Upper lobe of left lung (tissue), 6 donors: ENCODE measurements at regions not wholly inside any gene's neighbourhood (a gene's known extent, or its start where the extent isn't known, plus 50 kb on each side); places are given as distances from the start of the nearest gene placed in this dataset.

Experiments used
- ATAC-seq, 2 donors: fragments of 200-7000 bp; cut with Tn5 transposase; one replicate each; pipeline ENCODE4 v1.9.1; 2022; ENCODE audit warnings: mild to moderate bottlenecking in 2 of 2, moderate library complexity in 2 of 2; ENCODE audit not compliant: low FRiP score in 2 of 2
- DNase-seq, 2 donors: peaks; one replicate each; pipeline ENCODE4 v3.0.0-alpha.2; 2019 to 2020
- H3K27ac ChIP-seq, 4 donors: fragments of 200-600 bp; sonication (generic); one replicate each; pipeline ENCODE4 v1.5.1; 2016 to 2019
- H3K27me3 ChIP-seq, 4 donors: fragments of 200-600 bp; sonication (generic); one replicate each; pipeline ENCODE4 v1.5.1; 2017 to 2019
- H3K36me3 ChIP-seq, 4 donors: fragments of 200-600 bp; sonication (generic); one replicate each; pipeline ENCODE4 v1.5.1; 2016 to 2019
- H3K4me1 ChIP-seq, 4 donors: fragments of 200-600 bp; sonication (generic); one replicate each; pipeline ENCODE4 v1.5.1; 2018 to 2019
- H3K4me3 ChIP-seq, 4 donors: fragments of 200-600 bp; sonication (generic); one replicate each; pipeline ENCODE4 v1.5.1; 2017 to 2019; ENCODE audit warnings: mild to moderate bottlenecking in 2 of 4, moderate library complexity in 1 of 4
- H3K9me3 ChIP-seq, 4 donors: fragments of 200-600 bp; sonication (generic); one replicate each; pipeline ENCODE4 v1.5.1; 2018 to 2019
- EP300 ChIP-seq, 4 donors: sonication (generic); formaldehyde crosslinking; IDR thresholded peaks; one replicate each; pipeline ENCODE4 v1.5.1; 2017; ENCODE audit warnings: antibody characterized with exemption in 4 of 4, control low read depth in 2 of 4
- POLR2A ChIP-seq, 4 donors: fragments of 450-650 bp; IDR thresholded peaks; one replicate each; pipeline ENCODE4 v1.5.1; 2016 to 2017; ENCODE audit warnings: antibody characterized with exemption in 4 of 4, mild to moderate bottlenecking in 2 of 4
- POLR2AphosphoS5 ChIP-seq, 2 donors: sonication (generic); formaldehyde crosslinking; IDR thresholded peaks; one replicate each; pipeline ENCODE4 v1.5.1; 2017; ENCODE audit warnings: antibody characterized with exemption in 2 of 2
- WGBS, 2 donors: methylation state at CpG; one replicate each; pipeline ENCODE4 v1.1.5; 2017 to 2018; 5-methylcytosine and 5-hydroxymethylcytosine counted together
- TF ChIP-seq, protein P1 (sequence below), 6 experiments: fragments of 450-650 bp in 4 of 6; fragments of 200-600 bp in 2 of 6; sonication (generic) in 2 of 6; IDR thresholded peaks; one replicate each; pipeline ENCODE4 v1.5.1; 2016 to 2019; ENCODE audit warnings: antibody characterized with exemption in 6 of 6
- donor health status: DM: no; HTN: no; CAD: no; lungs with moderate emphysema.
- donor health status: DM: no; HTN: yes; CAD: no; lungs with severe emphysema.

DNA sequence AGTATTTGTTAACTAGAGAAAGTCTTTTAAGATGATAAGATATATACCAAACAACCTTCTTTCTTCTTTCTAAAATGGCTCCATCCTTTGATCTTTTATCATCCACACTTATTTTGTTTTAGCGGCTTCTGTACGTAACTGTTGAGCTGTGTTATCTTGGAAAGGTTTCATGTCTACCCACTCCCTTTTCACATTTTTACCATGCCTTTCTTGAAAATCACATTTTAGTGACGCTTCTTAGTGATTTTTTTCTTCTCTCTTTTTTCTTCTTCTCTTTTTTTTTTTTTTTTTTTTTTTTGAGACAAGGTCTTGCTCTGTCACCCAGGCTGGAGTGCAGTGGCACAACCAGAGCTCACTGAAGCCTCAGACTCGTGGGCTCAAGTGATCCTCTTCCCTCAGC lies 135.1 kb downstream of the CHIC2 start:
- TF ChIP-seq POLR2A (IDR thresholded peaks at IDR 0.05) (no peak), EP300 (IDR thresholded peaks at IDR 0.05) (no peak), POLR2AphosphoS5 (IDR thresholded peaks at IDR 0.05) (no peak)
- TF ChIP-seq, protein P1, sequence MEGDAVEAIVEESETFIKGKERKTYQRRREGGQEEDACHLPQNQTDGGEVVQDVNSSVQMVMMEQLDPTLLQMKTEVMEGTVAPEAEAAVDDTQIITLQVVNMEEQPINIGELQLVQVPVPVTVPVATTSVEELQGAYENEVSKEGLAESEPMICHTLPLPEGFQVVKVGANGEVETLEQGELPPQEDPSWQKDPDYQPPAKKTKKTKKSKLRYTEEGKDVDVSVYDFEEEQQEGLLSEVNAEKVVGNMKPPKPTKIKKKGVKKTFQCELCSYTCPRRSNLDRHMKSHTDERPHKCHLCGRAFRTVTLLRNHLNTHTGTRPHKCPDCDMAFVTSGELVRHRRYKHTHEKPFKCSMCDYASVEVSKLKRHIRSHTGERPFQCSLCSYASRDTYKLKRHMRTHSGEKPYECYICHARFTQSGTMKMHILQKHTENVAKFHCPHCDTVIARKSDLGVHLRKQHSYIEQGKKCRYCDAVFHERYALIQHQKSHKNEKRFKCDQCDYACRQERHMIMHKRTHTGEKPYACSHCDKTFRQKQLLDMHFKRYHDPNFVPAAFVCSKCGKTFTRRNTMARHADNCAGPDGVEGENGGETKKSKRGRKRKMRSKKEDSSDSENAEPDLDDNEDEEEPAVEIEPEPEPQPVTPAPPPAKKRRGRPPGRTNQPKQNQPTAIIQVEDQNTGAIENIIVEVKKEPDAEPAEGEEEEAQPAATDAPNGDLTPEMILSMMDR (IDR thresholded peaks at IDR 0.05), result no peak
- Histone ChIP-seq H3K27ac (no peak overlapping the region), H3K36me3 (no peaks in the 10 kb centered on the region), H3K27me3 (no peaks in the 10 kb centered on the region), H3K9me3 (no peaks in the 10 kb centered on the region), H3K4me3 (no peak overlapping the region), H3K4me1 (peaks cover 0 to 4% (median 2%) of the 10 kb centered on the region in 4 donors)
- ATAC-seq (no peak), DNase-seq (no peak)
- 68% methylated on average over 4 of the region's 4 CpGs for WGBS, 2 donors

DNA sequence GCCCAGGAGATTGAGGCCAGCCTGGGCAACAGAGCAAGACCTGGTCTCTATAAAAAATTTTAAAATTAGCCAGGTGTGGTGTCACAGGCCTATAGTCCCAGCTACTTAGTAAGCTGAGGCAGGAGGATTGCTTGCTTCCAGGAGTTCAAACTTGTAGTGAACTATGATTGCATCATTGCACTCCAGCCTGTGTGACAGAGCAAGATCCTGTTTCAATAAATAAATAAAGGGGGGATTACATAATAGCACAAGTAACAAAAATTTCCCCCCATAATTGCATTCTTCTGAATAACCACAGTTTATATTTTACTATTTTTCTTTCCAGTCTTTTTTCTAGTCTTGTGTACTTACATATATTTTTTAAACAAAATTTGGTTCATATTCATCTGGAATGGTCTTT lies 135.6 kb downstream of the CHIC2 start:
- H3K9me3 ChIP-seq, result no peaks in the 10 kb centered on the region
- H3K27me3 ChIP-seq, result no peaks in the 10 kb centered on the region
- DNase-seq, result no peak
- TF ChIP-seq POLR2A (IDR thresholded peaks at IDR 0.05) (no peak), EP300 (IDR thresholded peaks at IDR 0.05) (no peak), POLR2AphosphoS5 (IDR thresholded peaks at IDR 0.05) (no peak)
- TF ChIP-seq, protein P1 (IDR thresholded peaks at IDR 0.05), result no peak
- H3K4me3 ChIP-seq, result no peak overlapping the region
- H3K36me3 ChIP-seq, result no peaks in the 10 kb centered on the region
- peak in 1 of 2 donors; percentile 47 for ATAC-seq
- no peak overlapping the region for H3K27ac ChIP-seq
- peaks cover 0 to 4% (median 2%) of the 10 kb centered on the region in 4 donors for H3K4me1 ChIP-seq

DNA sequence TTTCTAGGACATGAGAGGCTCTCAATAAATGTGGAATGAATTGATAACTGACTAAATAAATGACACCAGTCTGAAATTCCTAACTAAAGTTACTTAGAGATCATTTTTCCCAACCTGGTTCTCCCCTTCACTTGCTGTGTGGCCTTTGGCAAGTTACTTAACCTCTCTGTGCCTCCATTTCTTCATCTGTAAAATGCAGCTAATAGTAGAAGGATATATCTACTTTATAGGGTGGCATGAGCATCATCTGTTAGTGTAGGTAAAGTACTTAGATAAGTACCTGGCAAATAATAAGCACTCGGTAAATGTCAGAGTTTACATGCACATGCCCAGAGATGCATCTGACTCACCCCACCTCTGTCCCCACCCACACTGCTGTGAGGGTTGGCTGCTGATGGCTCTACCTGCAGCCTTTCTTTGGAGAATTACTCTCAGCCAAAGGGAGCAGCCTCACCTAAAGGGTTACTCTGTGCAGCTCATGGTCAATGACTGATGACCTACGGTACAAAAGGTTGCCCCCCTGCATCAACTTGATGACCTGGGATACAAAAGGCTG lies 139.3 kb downstream of the CHIC2 start:
- Histone ChIP-seq H3K27me3 (no peaks in the 10 kb centered on the region), H3K36me3 (no peaks in the 10 kb centered on the region), H3K4me1 (peaks cover 0 to 7% (median 3%) of the 10 kb centered on the region in 4 donors), H3K27ac (no peak overlapping the region), H3K9me3 (no peaks in the 10 kb centered on the region), H3K4me3 (no peak overlapping the region)
- no peak for DNase-seq
- no peak for ATAC-seq
- TF ChIP-seq, protein P1 (IDR thresholded peaks at IDR 0.05), result no peak
- TF ChIP-seq POLR2A (IDR thresholded peaks at IDR 0.05) (no peak), EP300 (IDR thresholded peaks at IDR 0.05) (no peak), POLR2AphosphoS5 (IDR thresholded peaks at IDR 0.05) (no peak)
- 77 to 79% methylated on average over 2 of the region's 2 CpGs for WGBS, 2 donors

DNA sequence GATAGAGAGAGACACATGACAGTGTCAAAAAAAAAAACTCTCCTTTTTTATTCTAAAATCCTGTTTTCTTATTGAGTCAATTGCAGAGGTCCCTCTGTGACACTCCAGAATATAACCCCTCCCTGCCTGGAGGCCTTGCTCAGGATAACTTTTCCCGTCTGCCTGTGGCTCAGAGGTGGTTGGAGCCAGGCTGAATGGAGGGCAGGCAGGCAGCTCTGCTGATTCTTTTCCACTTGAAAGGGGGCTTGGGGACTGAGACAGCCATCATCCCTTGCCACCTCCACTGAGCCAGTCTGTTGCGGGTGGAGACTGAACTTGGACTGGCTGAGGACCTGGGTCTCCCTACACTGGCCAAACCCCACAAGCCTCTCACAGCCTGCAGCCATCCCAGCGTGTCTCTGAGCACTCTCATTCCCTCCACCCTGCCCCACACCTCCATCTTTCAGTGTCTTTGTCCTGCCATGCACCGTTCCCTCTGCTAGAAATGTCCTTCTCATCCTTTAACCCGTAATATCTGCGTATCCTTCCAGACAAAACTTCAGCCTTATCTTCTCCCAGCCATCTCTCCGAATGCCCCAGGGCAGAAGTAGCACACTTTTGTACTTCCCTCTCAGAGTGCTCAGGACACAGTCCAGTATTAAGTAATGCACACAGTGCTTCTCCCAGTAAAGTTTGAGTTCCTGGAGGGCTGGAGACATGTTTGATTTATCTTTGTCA lies 139.9 kb downstream of the CHIC2 start:
- H3K4me3 ChIP-seq, result no peak overlapping the region
- H3K27me3 ChIP-seq, result no peaks in the 10 kb centered on the region
- peaks cover 3 to 7% (median 7%) of the 10 kb centered on the region in 4 donors for H3K4me1 ChIP-seq
- TF ChIP-seq, protein P1 (IDR thresholded peaks at IDR 0.05), result no peak
- TF ChIP-seq POLR2AphosphoS5 (IDR thresholded peaks at IDR 0.05) (no peak), EP300 (IDR thresholded peaks at IDR 0.05) (no peak), POLR2A (IDR thresholded peaks at IDR 0.05) (no peak)
- 74 to 75% methylated on average over 7 of the region's 7 CpGs for WGBS, 2 donors
- no peak for DNase-seq
- H3K9me3 ChIP-seq, result no peaks in the 10 kb centered on the region
- no peak for ATAC-seq
- no peaks in the 10 kb centered on the region for H3K36me3 ChIP-seq
- H3K27ac ChIP-seq, result no peak overlapping the region

DNA sequence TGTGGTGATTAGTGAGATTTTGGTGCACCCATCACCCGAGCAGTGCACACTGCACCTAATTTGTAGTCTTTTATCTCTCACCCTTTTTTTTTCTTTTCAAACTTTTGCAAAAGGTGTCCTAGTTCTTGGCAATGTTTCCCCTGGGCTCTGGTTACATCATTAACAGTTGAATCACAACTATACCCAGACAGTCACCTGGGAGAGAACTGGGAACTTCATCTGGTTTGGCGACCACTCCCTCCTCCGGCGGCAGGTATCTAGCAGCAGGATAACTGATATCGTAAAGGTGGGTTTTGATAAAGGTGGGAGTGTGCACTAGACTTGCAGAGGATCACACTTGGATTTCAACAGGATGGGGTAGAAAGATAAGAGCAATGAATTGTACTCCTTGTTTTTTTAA lies 140.5 kb downstream of the CHIC2 start:
- Histone ChIP-seq H3K27me3 (no peaks in the 10 kb centered on the region), H3K9me3 (no peaks in the 10 kb centered on the region), H3K27ac (no peak overlapping the region), H3K4me3 (no peak overlapping the region), H3K4me1 (peaks cover 3 to 11% (median 7%) of the 10 kb centered on the region in 4 donors), H3K36me3 (no peaks in the 10 kb centered on the region)
- WGBS, 2 donors, result 79 to 83% methylated on average over 5 of the region's 5 CpGs
- no peak for DNase-seq
- TF ChIP-seq POLR2A (IDR thresholded peaks at IDR 0.05), result no peak
- TF ChIP-seq, protein P1 (IDR thresholded peaks at IDR 0.05), result no peak
- no peak for TF ChIP-seq POLR2AphosphoS5 (IDR thresholded peaks at IDR 0.05)
- no peak for TF ChIP-seq EP300 (IDR thresholded peaks at IDR 0.05)
- ATAC-seq, result no peak
